CD14-positive monocyte (primary cell): ENCODE measurements at regions not wholly inside any gene's neighbourhood (a gene's known extent, or its start where the extent isn't known, plus 50 kb on each side); places are given as distances from the start of the nearest gene placed in this dataset.

Source experiments
- DNase-seq, 3 donors: peaks; one replicate each; pipeline ENCODE4 v3.0.0-alpha.2; 2011 to 2022
- H2AFZ ChIP-seq: 2 replicates; pipeline ENCODE4 v1.6.0; 2012; ENCODE audit warnings: mild to moderate bottlenecking, low read depth, low read length, inconsistent platforms; ENCODE audit not compliant: insufficient read depth, poor library complexity, severe bottlenecking
- H3K27ac ChIP-seq, 2 donors: 1 replicate in 1 of 2; 2 replicates in 1 of 2; pipeline ENCODE4 v1.5.1; 2012 to 2013; ENCODE audit warnings: low read length in 2 of 2, control low read depth in 1 of 2, inconsistent platforms in 1 of 2, low read depth in 1 of 2, mild to moderate bottlenecking in 1 of 2
- H3K27me3 ChIP-seq, 2 donors: one replicate each; pipeline versions ENCODE4 v1.6.0 to v1.6.1; 2011 to 2013; ENCODE audit warnings: low read length in 2 of 2; ENCODE audit not compliant: control insufficient read depth in 2 of 2, insufficient read depth in 2 of 2
- H3K36me3 ChIP-seq, 2 donors: replicated peaks in 1 of 2; 1 replicate in 1 of 2; 2 replicates in 1 of 2; pipeline versions ENCODE4 v1.5.1 to v1.6.1; 2012 to 2013; ENCODE audit warnings: low read length in 2 of 2, control low read depth in 1 of 2, inconsistent platforms in 1 of 2, mild to moderate bottlenecking in 1 of 2; ENCODE audit not compliant: insufficient read depth in 2 of 2, control insufficient read depth in 1 of 2
- H3K4me1 ChIP-seq, 2 donors: 1 replicate in 1 of 2; 2 replicates in 1 of 2; pipeline versions ENCODE4 v1.5.1 to v1.6.1; 2012 to 2013; ENCODE audit warnings: low read length in 2 of 2, control low read depth in 1 of 2, inconsistent platforms in 1 of 2, mild to moderate bottlenecking in 1 of 2, moderate library complexity in 1 of 2; ENCODE audit not compliant: insufficient read depth in 2 of 2, control insufficient read depth in 1 of 2
- H3K4me2 ChIP-seq: replicated peaks from 2 replicates; pipeline ENCODE3; 2012; ENCODE audit warnings: low read length, moderate library complexity, mild to moderate bottlenecking; ENCODE audit not compliant: poor library complexity, severe bottlenecking; ENCODE audit errors: extremely low read depth
- H3K4me3 ChIP-seq, 3 experiments: fragments of 200-600 bp in 1 of 3; sonication (generic) in 1 of 3; replicated peaks in 1 of 3; 1 replicate in 2 of 3; 2 replicates in 1 of 3; pipeline ENCODE4 v1.5.1; 2011 to 2013; ENCODE audit warnings: low read length in 3 of 3, mild to moderate bottlenecking in 3 of 3, control low read depth in 2 of 3, low read depth in 2 of 3, inconsistent platforms in 1 of 3, moderate library complexity in 1 of 3
- H3K79me2 ChIP-seq: 2 replicates; pipeline ENCODE4 v1.6.0; 2012; ENCODE audit warnings: mild to moderate bottlenecking, control low read depth, inconsistent platforms, low read length, moderate library complexity; ENCODE audit not compliant: insufficient read depth
- H3K9ac ChIP-seq: 2 replicates; pipeline ENCODE4 v1.6.0; 2017; ENCODE audit warnings: low read length, mild to moderate bottlenecking; ENCODE audit not compliant: insufficient read depth, poor library complexity, severe bottlenecking
- H3K9me3 ChIP-seq, 2 donors: replicated peaks in 1 of 2; 1 replicate in 1 of 2; 2 replicates in 1 of 2; pipeline versions ENCODE4 v1.5.1 to v1.6.1; 2012 to 2013; ENCODE audit warnings: low read length in 2 of 2, control low read depth in 1 of 2; ENCODE audit not compliant: control insufficient read depth in 1 of 2, insufficient read depth in 1 of 2
- H4K20me1 ChIP-seq: 2 replicates; pipeline ENCODE4 v1.6.0; 2012; ENCODE audit warnings: mild to moderate bottlenecking, low read length, control low read depth, moderate library complexity; ENCODE audit not compliant: insufficient read depth
- H3K27ac Mint-ChIP-seq, 7 donors: one replicate each; pipeline ENCODE4 v1.8.0; 2020; ENCODE audit warnings: mild to moderate bottlenecking in 7 of 7, mixed read lengths in 7 of 7, moderate library complexity in 6 of 7, inconsistent platforms in 2 of 7
- H3K27me3 Mint-ChIP-seq, 3 donors: one replicate each; pipeline ENCODE4 v1.8.0; 2021 to 2022; ENCODE audit warnings: low read depth in 3 of 3, mild to moderate bottlenecking in 3 of 3, mixed read lengths in 3 of 3, moderate library complexity in 3 of 3, inconsistent platforms in 1 of 3
- H3K36me3 Mint-ChIP-seq, 2 donors: one replicate each; pipeline ENCODE4 v1.8.0; 2020; ENCODE audit warnings: mixed read lengths in 2 of 2, inconsistent platforms in 1 of 2, mild to moderate bottlenecking in 1 of 2
- H3K4me1 Mint-ChIP-seq: one replicate; pipeline ENCODE4 v1.8.0; 2020; ENCODE audit warnings: mild to moderate bottlenecking, mixed read lengths
- H3K4me3 Mint-ChIP-seq, 2 donors: one replicate each; pipeline ENCODE4 v1.8.0; 2020; ENCODE audit warnings: mild to moderate bottlenecking in 2 of 2, mixed read lengths in 2 of 2, moderate library complexity in 1 of 2
- H3K9me3 Mint-ChIP-seq, 7 donors: one replicate each; pipeline ENCODE4 v1.8.0; 2020 to 2022; ENCODE audit warnings: mixed read lengths in 7 of 7, mild to moderate bottlenecking in 6 of 7, moderate library complexity in 6 of 7, inconsistent platforms in 2 of 7
- WGBS: methylation state at CpG from one replicate; pipeline ENCODE4 v1.1.5; 2013; ENCODE audit warnings: missing lambda C conversion rate; ENCODE audit not compliant: insufficient coverage; 5-methylcytosine and 5-hydroxymethylcytosine counted together
- intact Hi-C, 2 donors: fragments of 100-400 bp; cut with micrococcal nuclease; formaldehyde crosslinking; loops; one replicate each; pipeline versions ENCODE4 v1.15.0 to v1.15.1; 2023
- TF ChIP-seq, protein P1 (sequence below): fragments of 200-600 bp; IDR thresholded peaks from one replicate; pipeline ENCODE4 v1.8.0; 2022; ENCODE audit warnings: antibody characterized with exemption, mild to moderate bottlenecking

DNA sequence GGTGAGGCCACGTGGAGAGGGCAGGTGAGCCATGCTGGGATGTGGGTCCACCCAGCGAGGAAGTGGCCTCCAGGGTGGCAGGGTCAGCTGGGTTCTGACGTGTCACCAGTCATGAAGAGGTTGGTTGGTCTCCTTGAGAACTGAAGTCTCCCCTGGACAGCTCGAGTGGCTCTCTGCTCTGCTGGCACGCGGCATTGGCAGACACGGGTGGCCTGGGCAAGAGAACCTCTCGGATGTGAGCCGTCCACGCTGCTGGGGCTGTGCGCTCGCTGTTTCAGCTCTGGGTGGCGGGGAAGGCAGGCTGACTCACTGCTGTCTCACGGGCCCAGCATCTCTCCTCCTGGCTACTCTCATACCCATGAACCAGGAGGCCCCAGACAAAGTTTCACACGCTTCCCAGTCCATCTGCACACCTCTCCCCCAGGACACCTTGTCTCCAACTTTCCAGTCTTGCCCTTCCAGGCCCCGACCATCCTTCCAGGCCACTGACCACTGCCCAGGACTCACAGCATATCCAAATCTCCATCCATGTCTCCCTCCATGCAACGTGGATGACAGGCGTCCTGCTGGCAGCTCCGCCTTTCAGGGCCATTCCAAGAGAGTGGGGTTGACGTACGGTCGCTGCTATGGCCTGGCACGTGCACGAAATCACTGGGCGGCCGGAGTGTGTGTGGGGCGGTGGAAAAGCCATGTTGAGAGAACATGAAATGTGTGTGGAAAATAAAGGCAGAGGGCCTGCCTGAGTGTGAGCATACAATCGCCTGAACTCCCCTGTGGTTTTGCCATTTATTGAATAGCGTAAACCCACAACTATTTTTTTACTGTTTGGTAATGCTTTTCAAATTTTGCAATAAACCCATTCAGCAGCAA lies 145.0 kb upstream of the COL5A1 start:
- no peak overlapping the region for H3K27ac ChIP-seq
- H3K9ac ChIP-seq = no peak overlapping the region
- no peak overlapping the region for H3K4me3 Mint-ChIP-seq
- H3K36me3 ChIP-seq = no peaks in the 10 kb centered on the region
- no peak overlapping the region for H3K4me2 ChIP-seq
- H4K20me1 ChIP-seq = no peaks in the 10 kb centered on the region
- no peaks in the 10 kb centered on the region for H3K9me3 ChIP-seq
- no peaks in the 10 kb centered on the region for H3K79me2 ChIP-seq
- H3K27ac Mint-ChIP-seq = no peak overlapping the region
- H3K4me3 ChIP-seq = no peak overlapping the region
- DNase-seq = no peak
- H3K4me1 Mint-ChIP-seq = no peaks in the 10 kb centered on the region
- TF ChIP-seq, protein P1, sequence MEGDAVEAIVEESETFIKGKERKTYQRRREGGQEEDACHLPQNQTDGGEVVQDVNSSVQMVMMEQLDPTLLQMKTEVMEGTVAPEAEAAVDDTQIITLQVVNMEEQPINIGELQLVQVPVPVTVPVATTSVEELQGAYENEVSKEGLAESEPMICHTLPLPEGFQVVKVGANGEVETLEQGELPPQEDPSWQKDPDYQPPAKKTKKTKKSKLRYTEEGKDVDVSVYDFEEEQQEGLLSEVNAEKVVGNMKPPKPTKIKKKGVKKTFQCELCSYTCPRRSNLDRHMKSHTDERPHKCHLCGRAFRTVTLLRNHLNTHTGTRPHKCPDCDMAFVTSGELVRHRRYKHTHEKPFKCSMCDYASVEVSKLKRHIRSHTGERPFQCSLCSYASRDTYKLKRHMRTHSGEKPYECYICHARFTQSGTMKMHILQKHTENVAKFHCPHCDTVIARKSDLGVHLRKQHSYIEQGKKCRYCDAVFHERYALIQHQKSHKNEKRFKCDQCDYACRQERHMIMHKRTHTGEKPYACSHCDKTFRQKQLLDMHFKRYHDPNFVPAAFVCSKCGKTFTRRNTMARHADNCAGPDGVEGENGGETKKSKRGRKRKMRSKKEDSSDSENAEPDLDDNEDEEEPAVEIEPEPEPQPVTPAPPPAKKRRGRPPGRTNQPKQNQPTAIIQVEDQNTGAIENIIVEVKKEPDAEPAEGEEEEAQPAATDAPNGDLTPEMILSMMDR = no peak
- H3K36me3 Mint-ChIP-seq = no peaks in the 10 kb centered on the region
- H3K4me1 ChIP-seq = no peaks in the 10 kb centered on the region
- peaks cover 14 to 23% (median 23%) of the 10 kb centered on the region in 3 donors for H3K27me3 Mint-ChIP-seq
- peaks cover 0 to 14% of the 10 kb centered on the region in 2 donors for H3K27me3 ChIP-seq
- H2AFZ ChIP-seq = no peak overlapping the region
- H3K9me3 Mint-ChIP-seq = peaks cover 0 to 10% (median 3%) of the 10 kb centered on the region in 7 donors
- 94% methylated on average over 27 of the region's 29 CpGs for WGBS
- intact Hi-C loops = no loop called here

DNA sequence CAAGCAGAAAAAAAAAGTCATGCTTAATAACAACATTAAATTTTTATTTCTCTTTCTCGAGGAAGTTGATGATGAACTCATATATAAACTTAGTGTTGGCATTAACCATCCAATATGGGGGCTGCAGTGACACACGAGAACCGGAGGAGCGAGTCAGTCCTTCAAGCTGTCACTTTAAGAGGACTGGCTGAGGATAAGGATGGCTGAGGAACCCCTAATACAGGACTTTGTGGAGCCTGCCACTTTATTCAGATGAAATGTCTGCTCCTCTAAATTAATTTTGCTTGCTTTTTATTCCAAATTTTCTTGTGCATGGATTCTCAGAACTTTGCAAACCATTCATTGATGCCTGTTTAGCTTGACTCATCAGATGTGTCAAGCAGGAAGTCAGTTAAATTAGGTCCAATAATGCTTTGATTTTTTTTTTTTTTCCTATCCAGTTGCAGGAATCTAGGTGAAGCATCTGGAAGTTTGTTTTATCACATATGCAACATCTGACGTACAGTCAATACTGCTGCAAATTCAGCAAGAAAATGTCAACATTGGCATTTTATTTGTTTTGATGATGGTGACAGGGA lies 144.2 kb upstream of the COL5A1 start:
- intact Hi-C loops = no loop called here
- Mint-ChIP-seq H3K4me1 (no peaks in the 10 kb centered on the region), H3K9me3 (peaks cover 0 to 10% (median 3%) of the 10 kb centered on the region in 7 donors), H3K27me3 (peaks cover 21 to 31% (median 25%) of the 10 kb centered on the region in 3 donors), H3K36me3 (no peaks in the 10 kb centered on the region), H3K27ac (no peak overlapping the region), H3K4me3 (no peak overlapping the region)
- Histone ChIP-seq H3K4me1 (no peaks in the 10 kb centered on the region), H2AFZ (no peak overlapping the region), H3K4me3 (no peak overlapping the region), H3K9ac (no peak overlapping the region), H3K4me2 (no peak overlapping the region), H3K79me2 (no peaks in the 10 kb centered on the region), H4K20me1 (no peaks in the 10 kb centered on the region), H3K27ac (no peak overlapping the region), H3K27me3 (peaks cover 0 to 21% of the 10 kb centered on the region in 2 donors), H3K36me3 (no peaks in the 10 kb centered on the region), H3K9me3 (no peaks in the 10 kb centered on the region)
- TF ChIP-seq, protein P1 = no peak
- no CpG with 5 or more reads among the region's 5 CpGs for WGBS
- DNase-seq = no peak
